ENCODE measurements at regions not wholly inside any gene's neighbourhood (a gene's known extent, or its start where the extent isn't known, plus 50 kb on each side); places are given as distances from the start of the nearest gene placed in this dataset.

GRCh38 chr2:207362716-207363115 is 167.0 kb upstream of the CREB1 start:
- TF ChIP-seq CTCF (conservative IDR thresholded peaks at IDR 0.05; ENCODE audit: low read depth, low read length), result no peak
- TF ChIP-seq MAFK (IDR thresholded peaks at IDR 0.05; ENCODE audit: low read depth, low read length), result no peak
- no peak for TF ChIP-seq RCOR1 (IDR thresholded peaks at IDR 0.05; ENCODE audit: insufficient replicate concordance, low read length)
- no peak for TF ChIP-seq POLR2A (IDR thresholded peaks at IDR 0.05; ENCODE audit: low read depth, low read length)
- TF ChIP-seq USF2 (IDR thresholded peaks at IDR 0.05; ENCODE audit: low read depth, low read length), result no peak
- TF ChIP-seq SMC3 (IDR thresholded peaks at IDR 0.05; ENCODE audit: low read depth, low read length), result no peak

All from IMR-90 (cell line).